ENCODE measurements at regions not wholly inside any gene's neighbourhood (a gene's known extent, or its start where the extent isn't known, plus 50 kb on each side); places are given as distances from the start of the nearest gene placed in this dataset.

DNA sequence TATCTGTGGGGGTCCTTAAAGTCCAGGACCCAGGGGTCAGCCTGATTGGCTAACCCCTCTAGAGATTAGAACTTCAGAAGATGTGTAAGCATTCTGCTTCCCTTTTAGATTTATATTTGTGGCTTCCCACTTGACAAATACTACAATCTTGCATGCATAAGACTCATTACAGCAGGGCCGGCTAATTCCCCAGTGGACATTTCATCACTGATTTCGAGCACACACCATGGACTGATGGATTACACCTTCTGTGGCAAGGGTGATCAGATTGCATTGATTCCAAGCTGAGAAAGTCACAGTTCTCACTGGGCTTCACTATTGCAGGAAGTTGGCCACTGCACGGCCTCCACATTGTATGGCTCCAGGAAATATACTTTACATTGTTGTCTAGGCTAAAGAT lies 65.8 kb upstream of the DAPK1 start:
- TF ChIP-seq, protein P1, sequence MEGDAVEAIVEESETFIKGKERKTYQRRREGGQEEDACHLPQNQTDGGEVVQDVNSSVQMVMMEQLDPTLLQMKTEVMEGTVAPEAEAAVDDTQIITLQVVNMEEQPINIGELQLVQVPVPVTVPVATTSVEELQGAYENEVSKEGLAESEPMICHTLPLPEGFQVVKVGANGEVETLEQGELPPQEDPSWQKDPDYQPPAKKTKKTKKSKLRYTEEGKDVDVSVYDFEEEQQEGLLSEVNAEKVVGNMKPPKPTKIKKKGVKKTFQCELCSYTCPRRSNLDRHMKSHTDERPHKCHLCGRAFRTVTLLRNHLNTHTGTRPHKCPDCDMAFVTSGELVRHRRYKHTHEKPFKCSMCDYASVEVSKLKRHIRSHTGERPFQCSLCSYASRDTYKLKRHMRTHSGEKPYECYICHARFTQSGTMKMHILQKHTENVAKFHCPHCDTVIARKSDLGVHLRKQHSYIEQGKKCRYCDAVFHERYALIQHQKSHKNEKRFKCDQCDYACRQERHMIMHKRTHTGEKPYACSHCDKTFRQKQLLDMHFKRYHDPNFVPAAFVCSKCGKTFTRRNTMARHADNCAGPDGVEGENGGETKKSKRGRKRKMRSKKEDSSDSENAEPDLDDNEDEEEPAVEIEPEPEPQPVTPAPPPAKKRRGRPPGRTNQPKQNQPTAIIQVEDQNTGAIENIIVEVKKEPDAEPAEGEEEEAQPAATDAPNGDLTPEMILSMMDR (IDR thresholded peaks at IDR 0.05), result no peak
- no peak for TF ChIP-seq POLR2AphosphoS5 (IDR thresholded peaks at IDR 0.05)

Measured in stomach (tissue), 4 donors.